ENCODE measurements at regions not wholly inside any gene's neighbourhood (a gene's known extent, or its start where the extent isn't known, plus 50 kb on each side); places are given as distances from the start of the nearest gene placed in this dataset.
"Not testable (repeated sequence)": the region's sequence is repeated elsewhere in the genome, so short reads cannot be mapped to it uniquely, and the experiment has no call there.

- H3K4me1 ChIP-seq (ENCODE audit: insufficient read depth); H3K9me2 ChIP-seq (ENCODE audit: insufficient read depth); H3K79me2 ChIP-seq (replicated peaks; ENCODE audit: insufficient read depth); H2AFZ ChIP-seq; H3K4me2 ChIP-seq; H3K27ac Mint-ChIP-seq; H3K27me3 ChIP-seq (ENCODE audit: insufficient read depth); H3K27me3 Mint-ChIP-seq (ENCODE audit: insufficient read depth, low read depth, poor library complexity); H3K4me1 Mint-ChIP-seq; H3K36me3 ChIP-seq (ENCODE audit: insufficient read depth); DNase-seq (ENCODE audit: low spot score); H3F3A ChIP-seq (replicated peaks; ENCODE audit: low read depth); H4K20me1 ChIP-seq (replicated peaks; ENCODE audit: insufficient read depth); ATAC-seq; H3K4me3 Mint-ChIP-seq; H3K27ac ChIP-seq (ENCODE audit: low read depth); H3K4me3 ChIP-seq: not testable (repeated sequence)
- Mint-ChIP-seq H3K9me3 (peaks cover 97% of the 10 kb centered on the region), H3K36me3 (ENCODE audit: low read depth) (peaks cover 34% of the 10 kb centered on the region)
Observed at GRCh38 chr22:16693747-16694146, 101.1 kb upstream of the CCT8L2 start.

- H3K4me3 ChIP-seq; H3K27ac ChIP-seq (ENCODE audit: low read depth); H3K4me3 Mint-ChIP-seq; H3K79me2 ChIP-seq (replicated peaks; ENCODE audit: insufficient read depth); ATAC-seq; H3K4me1 ChIP-seq (ENCODE audit: insufficient read depth); H3K27ac Mint-ChIP-seq; H3K4me2 ChIP-seq; H3K9me2 ChIP-seq (ENCODE audit: insufficient read depth); H3K36me3 ChIP-seq (ENCODE audit: insufficient read depth); H3K27me3 ChIP-seq (ENCODE audit: insufficient read depth); H3K4me1 Mint-ChIP-seq; H4K20me1 ChIP-seq (replicated peaks; ENCODE audit: insufficient read depth); DNase-seq (ENCODE audit: low spot score); H2AFZ ChIP-seq; H3F3A ChIP-seq (replicated peaks; ENCODE audit: low read depth); H3K27me3 Mint-ChIP-seq (ENCODE audit: insufficient read depth, low read depth, poor library complexity): not testable (repeated sequence)
- Mint-ChIP-seq H3K9me3 (peaks cover 99% of the 10 kb centered on the region), H3K36me3 (ENCODE audit: low read depth) (peaks cover 25% of the 10 kb centered on the region)
Observed at GRCh38 chr22:16689358-16689757, 96.7 kb upstream of the CCT8L2 start.

- H3K27ac Mint-ChIP-seq; H3K9me2 ChIP-seq (ENCODE audit: insufficient read depth); H3K4me1 Mint-ChIP-seq; ATAC-seq; H3K36me3 ChIP-seq (ENCODE audit: insufficient read depth); H4K20me1 ChIP-seq (replicated peaks; ENCODE audit: insufficient read depth); H3K4me3 ChIP-seq; H3F3A ChIP-seq (replicated peaks; ENCODE audit: low read depth); H3K4me3 Mint-ChIP-seq; H3K79me2 ChIP-seq (replicated peaks; ENCODE audit: insufficient read depth); H3K4me1 ChIP-seq (ENCODE audit: insufficient read depth); H3K4me2 ChIP-seq; H3K27ac ChIP-seq (ENCODE audit: low read depth); DNase-seq (ENCODE audit: low spot score); H3K27me3 ChIP-seq (ENCODE audit: insufficient read depth); H3K27me3 Mint-ChIP-seq (ENCODE audit: insufficient read depth, low read depth, poor library complexity); H2AFZ ChIP-seq: not testable (repeated sequence)
- Mint-ChIP-seq H3K9me3 (peaks cover 85% of the 10 kb centered on the region), H3K36me3 (ENCODE audit: low read depth) (peaks cover 17% of the 10 kb centered on the region; the same call in 2 of the 3 replicates)
Observed at GRCh38 chr22:16681290-16681689, 88.7 kb upstream of the CCT8L2 start.

GRCh38 chr22:16680209-16680899 is 87.7 kb upstream of the CCT8L2 start:
- not testable (repeated sequence) for DNase-seq (ENCODE audit: low spot score); H3F3A ChIP-seq (replicated peaks; ENCODE audit: low read depth); H3K27me3 ChIP-seq (ENCODE audit: insufficient read depth); ATAC-seq; H3K27ac Mint-ChIP-seq; H3K36me3 ChIP-seq (ENCODE audit: insufficient read depth); H3K4me1 Mint-ChIP-seq; H2AFZ ChIP-seq; H3K79me2 ChIP-seq (replicated peaks; ENCODE audit: insufficient read depth); H3K4me3 Mint-ChIP-seq; H3K9me2 ChIP-seq (ENCODE audit: insufficient read depth); H3K27ac ChIP-seq (ENCODE audit: low read depth); H3K4me2 ChIP-seq; H3K27me3 Mint-ChIP-seq (ENCODE audit: insufficient read depth, low read depth, poor library complexity); H3K4me3 ChIP-seq; H3K4me1 ChIP-seq (ENCODE audit: insufficient read depth); H4K20me1 ChIP-seq (replicated peaks; ENCODE audit: insufficient read depth)
- TF ChIP-seq CTCF (conservative IDR thresholded peaks at IDR 0.05; ENCODE audit: low read depth in 2 of 2) = peak in 1 of 2 experiments; percentile 18; a peak in 1 of 4 replicates
- Mint-ChIP-seq H3K36me3 (ENCODE audit: low read depth) (peaks cover 11% of the 10 kb centered on the region; the same call in 2 of the 3 replicates), H3K9me3 (peaks cover 85% of the 10 kb centered on the region)

- not testable (repeated sequence) for ATAC-seq; H4K20me1 ChIP-seq (replicated peaks; ENCODE audit: insufficient read depth); H2AFZ ChIP-seq; H3K4me2 ChIP-seq; H3F3A ChIP-seq (replicated peaks; ENCODE audit: low read depth); H3K27me3 Mint-ChIP-seq (ENCODE audit: insufficient read depth, low read depth, poor library complexity); H3K4me3 Mint-ChIP-seq; DNase-seq (ENCODE audit: low spot score); H3K9me2 ChIP-seq (ENCODE audit: insufficient read depth); H3K36me3 ChIP-seq (ENCODE audit: insufficient read depth); H3K4me1 ChIP-seq (ENCODE audit: insufficient read depth); H3K79me2 ChIP-seq (replicated peaks; ENCODE audit: insufficient read depth); H3K27ac Mint-ChIP-seq; H3K27me3 ChIP-seq (ENCODE audit: insufficient read depth); H3K4me3 ChIP-seq; H3K4me1 Mint-ChIP-seq; H3K27ac ChIP-seq (ENCODE audit: low read depth)
- H3K36me3 Mint-ChIP-seq (ENCODE audit: low read depth) = peaks cover 10% of the 10 kb centered on the region; the same call in 1 of the 3 replicates
- peaks cover 82% of the 10 kb centered on the region for H3K9me3 Mint-ChIP-seq
Observed at GRCh38 chr22:16679191-16679834, 86.7 kb upstream of the CCT8L2 start.

GRCh38 chr22:16673433-16673832 is 80.8 kb upstream of the CCT8L2 start:
- ATAC-seq; H3F3A ChIP-seq (replicated peaks; ENCODE audit: low read depth); H3K4me3 ChIP-seq; H3K27me3 Mint-ChIP-seq (ENCODE audit: insufficient read depth, low read depth, poor library complexity); H3K36me3 Mint-ChIP-seq (ENCODE audit: low read depth); H3K27me3 ChIP-seq (ENCODE audit: insufficient read depth); H3K79me2 ChIP-seq (replicated peaks; ENCODE audit: insufficient read depth); H3K27ac Mint-ChIP-seq; H3K36me3 ChIP-seq (ENCODE audit: insufficient read depth); H3K9me2 ChIP-seq (ENCODE audit: insufficient read depth); DNase-seq (ENCODE audit: low spot score); H2AFZ ChIP-seq; H3K4me1 ChIP-seq (ENCODE audit: insufficient read depth); H4K20me1 ChIP-seq (replicated peaks; ENCODE audit: insufficient read depth); H3K4me3 Mint-ChIP-seq; H3K4me2 ChIP-seq; H3K27ac ChIP-seq (ENCODE audit: low read depth); H3K4me1 Mint-ChIP-seq: not testable (repeated sequence)
- H3K9me3 Mint-ChIP-seq = peaks cover 74% of the 10 kb centered on the region

Data from GM23338 (cell line).